ENCODE measurements at regions not wholly inside any gene's neighbourhood (a gene's known extent, or its start where the extent isn't known, plus 50 kb on each side); places are given as distances from the start of the nearest gene placed in this dataset.

- Histone ChIP-seq H3K4me3 (ENCODE audit: low read length in 2 of 2) (no peak overlapping the region), H3K36me3 (replicated peaks in 1 of 2; ENCODE audit: control insufficient read depth in 2 of 2, insufficient read depth in 2 of 2, low read length in 2 of 2) (no peaks in the 10 kb centered on the region), H3K4me1 (ENCODE audit: control insufficient read depth in 2 of 2, insufficient read depth in 1 of 2, low read depth in 1 of 2, low read length in 2 of 2) (no peaks in the 10 kb centered on the region), H3K4ac (ENCODE audit: low read length) (no peak overlapping the region), H3K14ac (ENCODE audit: low read length) (no peak overlapping the region), H3K79me1 (ENCODE audit: low read depth, low read length) (no peaks in the 10 kb centered on the region), H4K91ac (ENCODE audit: low read depth, low read length, poor library complexity) (no peak overlapping the region), H2BK15ac (ENCODE audit: low read length) (no peak overlapping the region), H3K4me2 (ENCODE audit: insufficient read depth, low read length, poor library complexity, severe bottlenecking) (no peak overlapping the region), H3K18ac (ENCODE audit: low read length) (no peak overlapping the region), H3K23ac (ENCODE audit: low read depth, low read length, poor library complexity) (no peak overlapping the region), H3K9ac (ENCODE audit: low read depth, low read length, poor library complexity) (no peak overlapping the region), H4K8ac (ENCODE audit: low read depth, low read length) (no peak overlapping the region), H3K27ac (replicated peaks; ENCODE audit: low read length) (no peak overlapping the region), H2AK5ac (ENCODE audit: low read depth, low read length) (no peak overlapping the region), H3K9me3 (replicated peaks in 1 of 2; ENCODE audit: control insufficient read depth in 2 of 2, insufficient read depth in 1 of 2, low read depth in 1 of 2, low read length in 2 of 2) (no peaks in the 10 kb centered on the region), H3K27me3 (ENCODE audit: control insufficient read depth in 3 of 3, insufficient read depth in 3 of 3, low read depth in 1 of 3, low read length in 3 of 3) (peaks cover 0 to 3% (median 0%) of the 10 kb centered on the region in 3 experiments), H2BK12ac (ENCODE audit: low read length) (no peak overlapping the region), H2BK5ac (ENCODE audit: low read length) (no peak overlapping the region), H2BK120ac (ENCODE audit: low read depth, low read length) (no peak overlapping the region), H2AFZ (ENCODE audit: low read length) (no peak overlapping the region)
- no CpG with 5 or more reads among the region's 4 CpGs for WGBS, 2 donors (ENCODE audit: extremely low coverage in 2 of 2, insufficient read length in 2 of 2, insufficient replicate concordance in 1 of 2)
- DNase-seq (ENCODE audit: low spot score): no peak
These were observed 62.2 kb upstream of the ZNF280D start for GRCh38 chr15:56795502-56795901.

- H3K18ac ChIP-seq (ENCODE audit: low read length): no peak overlapping the region
- no peak overlapping the region for H2AK5ac ChIP-seq (ENCODE audit: low read depth, low read length)
- no peaks in the 10 kb centered on the region for H3K4me1 ChIP-seq (ENCODE audit: control insufficient read depth in 2 of 2, insufficient read depth in 1 of 2, low read depth in 1 of 2, low read length in 2 of 2)
- H3K4ac ChIP-seq (ENCODE audit: low read length): no peak overlapping the region
- H3K36me3 ChIP-seq (replicated peaks in 1 of 2; ENCODE audit: control insufficient read depth in 2 of 2, insufficient read depth in 2 of 2, low read length in 2 of 2): no peaks in the 10 kb centered on the region
- no CpG with 5 or more reads among the region's 5 CpGs for whole genome bisulfite sequencing, 2 donors (ENCODE audit: extremely low coverage in 2 of 2, insufficient read length in 2 of 2, insufficient replicate concordance in 1 of 2)
- H3K27me3 ChIP-seq (ENCODE audit: control insufficient read depth in 3 of 3, insufficient read depth in 3 of 3, low read depth in 1 of 3, low read length in 3 of 3): peaks cover 0 to 3% (median 0%) of the 10 kb centered on the region in 3 experiments
- no peak overlapping the region for H3K14ac ChIP-seq (ENCODE audit: low read length)
- H3K9ac ChIP-seq (ENCODE audit: low read depth, low read length, poor library complexity): no peak overlapping the region
- no peak overlapping the region for H2BK5ac ChIP-seq (ENCODE audit: low read length)
- no peak overlapping the region for H3K27ac ChIP-seq (replicated peaks; ENCODE audit: low read length)
- H4K91ac ChIP-seq (ENCODE audit: low read depth, low read length, poor library complexity): no peak overlapping the region
- H3K79me1 ChIP-seq (ENCODE audit: low read depth, low read length): no peaks in the 10 kb centered on the region
- H3K23ac ChIP-seq (ENCODE audit: low read depth, low read length, poor library complexity): no peak overlapping the region
- H3K4me3 ChIP-seq (ENCODE audit: low read length in 2 of 2): no peak overlapping the region
- no peak overlapping the region for H2BK15ac ChIP-seq (ENCODE audit: low read length)
- H3K4me2 ChIP-seq (ENCODE audit: insufficient read depth, low read length, poor library complexity, severe bottlenecking): no peak overlapping the region
- H2BK12ac ChIP-seq (ENCODE audit: low read length): no peak overlapping the region
- DNase-seq (ENCODE audit: low spot score): no peak
- H3K9me3 ChIP-seq (replicated peaks in 1 of 2; ENCODE audit: control insufficient read depth in 2 of 2, insufficient read depth in 1 of 2, low read depth in 1 of 2, low read length in 2 of 2): no peaks in the 10 kb centered on the region
- no peak overlapping the region for H4K8ac ChIP-seq (ENCODE audit: low read depth, low read length)
- no peak overlapping the region for H2AFZ ChIP-seq (ENCODE audit: low read length)
- H2BK120ac ChIP-seq (ENCODE audit: low read depth, low read length): no peak overlapping the region
These were observed 61.4 kb upstream of the ZNF280D start for GRCh38 chr15:56794553-56795329.

- WGBS, 2 donors (ENCODE audit: extremely low coverage in 2 of 2, insufficient read length in 2 of 2, insufficient replicate concordance in 1 of 2): no CpG with 5 or more reads among the region's 1 CpG
- DNase-seq (ENCODE audit: low spot score): no peak
These were observed 60.9 kb upstream of the ZNF280D start for GRCh38 chr15:56794165-56794552.

GRCh38 chr15:56792211-56792610 lies 58.9 kb upstream of the ZNF280D start:
- Histone ChIP-seq H3K23ac (ENCODE audit: low read depth, low read length, poor library complexity) (no peak overlapping the region), H3K79me1 (ENCODE audit: low read depth, low read length) (no peaks in the 10 kb centered on the region), H2BK5ac (ENCODE audit: low read length) (no peak overlapping the region)

More at GRCh38 chr15:56794165-56794552, 60.9 kb upstream of the ZNF280D start:
- no peak overlapping the region for H3K14ac ChIP-seq (ENCODE audit: low read length)
- no peak overlapping the region for H3K27ac ChIP-seq (replicated peaks; ENCODE audit: low read length)
- H3K23ac ChIP-seq (ENCODE audit: low read depth, low read length, poor library complexity): no peak overlapping the region
- no peaks in the 10 kb centered on the region for H3K36me3 ChIP-seq (replicated peaks in 1 of 2; ENCODE audit: control insufficient read depth in 2 of 2, insufficient read depth in 2 of 2, low read length in 2 of 2)
- no peak overlapping the region for H2AFZ ChIP-seq (ENCODE audit: low read length)
- no peak overlapping the region for H3K18ac ChIP-seq (ENCODE audit: low read length)
- H3K4me1 ChIP-seq (ENCODE audit: control insufficient read depth in 2 of 2, insufficient read depth in 1 of 2, low read depth in 1 of 2, low read length in 2 of 2): no peaks in the 10 kb centered on the region
- H2BK5ac ChIP-seq (ENCODE audit: low read length): no peak overlapping the region
- H3K9me3 ChIP-seq (replicated peaks in 1 of 2; ENCODE audit: control insufficient read depth in 2 of 2, insufficient read depth in 1 of 2, low read depth in 1 of 2, low read length in 2 of 2): no peaks in the 10 kb centered on the region
- H3K4ac ChIP-seq (ENCODE audit: low read length): no peak overlapping the region
- no peak overlapping the region for H2BK12ac ChIP-seq (ENCODE audit: low read length)
- no peak overlapping the region for H4K8ac ChIP-seq (ENCODE audit: low read depth, low read length)
- H3K79me1 ChIP-seq (ENCODE audit: low read depth, low read length): no peaks in the 10 kb centered on the region
- no peak overlapping the region for H4K91ac ChIP-seq (ENCODE audit: low read depth, low read length, poor library complexity)
- peaks cover 0 to 3% (median 0%) of the 10 kb centered on the region in 3 experiments for H3K27me3 ChIP-seq (ENCODE audit: control insufficient read depth in 3 of 3, insufficient read depth in 3 of 3, low read depth in 1 of 3, low read length in 3 of 3)
- no peak overlapping the region for H3K4me3 ChIP-seq (ENCODE audit: low read length in 2 of 2)
- no peak overlapping the region for H3K9ac ChIP-seq (ENCODE audit: low read depth, low read length, poor library complexity)
- no peak overlapping the region for H3K4me2 ChIP-seq (ENCODE audit: insufficient read depth, low read length, poor library complexity, severe bottlenecking)
- H2BK15ac ChIP-seq (ENCODE audit: low read length): no peak overlapping the region
- no peak overlapping the region for H2AK5ac ChIP-seq (ENCODE audit: low read depth, low read length)
- no peak overlapping the region for H2BK120ac ChIP-seq (ENCODE audit: low read depth, low read length)

More at GRCh38 chr15:56792211-56792610, 58.9 kb upstream of the ZNF280D start:
- Histone ChIP-seq H2AK5ac (ENCODE audit: low read depth, low read length) (no peak overlapping the region), H3K9me3 (replicated peaks in 1 of 2; ENCODE audit: control insufficient read depth in 2 of 2, insufficient read depth in 1 of 2, low read depth in 1 of 2, low read length in 2 of 2) (no peaks in the 10 kb centered on the region), H4K8ac (ENCODE audit: low read depth, low read length) (no peak overlapping the region), H3K27me3 (ENCODE audit: control insufficient read depth in 3 of 3, insufficient read depth in 3 of 3, low read depth in 1 of 3, low read length in 3 of 3) (no peaks in the 10 kb centered on the region), H2AFZ (ENCODE audit: low read length) (no peak overlapping the region), H3K9ac (ENCODE audit: low read depth, low read length, poor library complexity) (no peak overlapping the region), H3K36me3 (replicated peaks in 1 of 2; ENCODE audit: control insufficient read depth in 2 of 2, insufficient read depth in 2 of 2, low read length in 2 of 2) (no peaks in the 10 kb centered on the region), H3K4me3 (ENCODE audit: low read length in 2 of 2) (no peak overlapping the region), H2BK120ac (ENCODE audit: low read depth, low read length) (no peak overlapping the region), H3K14ac (ENCODE audit: low read length) (no peak overlapping the region), H3K4ac (ENCODE audit: low read length) (no peak overlapping the region), H2BK12ac (ENCODE audit: low read length) (no peak overlapping the region), H2BK15ac (ENCODE audit: low read length) (no peak overlapping the region), H3K18ac (ENCODE audit: low read length) (no peak overlapping the region), H3K27ac (replicated peaks; ENCODE audit: low read length) (no peak overlapping the region), H3K4me1 (ENCODE audit: control insufficient read depth in 2 of 2, insufficient read depth in 1 of 2, low read depth in 1 of 2, low read length in 2 of 2) (no peaks in the 10 kb centered on the region), H3K4me2 (ENCODE audit: insufficient read depth, low read length, poor library complexity, severe bottlenecking) (no peak overlapping the region), H4K91ac (ENCODE audit: low read depth, low read length, poor library complexity) (no peak overlapping the region)
- no peak for DNase-seq (ENCODE audit: low spot score)
- no CpG with 5 or more reads among the region's 4 CpGs for WGBS, 2 donors (ENCODE audit: extremely low coverage in 2 of 2, insufficient read length in 2 of 2, insufficient replicate concordance in 1 of 2)

Measured in neuronal stem cell (in vitro differentiated cells).